HG02623 (cell line): ENCODE measurements at regions not wholly inside any gene's neighbourhood (a gene's known extent, or its start where the extent isn't known, plus 50 kb on each side); places are given as distances from the start of the nearest gene placed in this dataset.
A peak's percentile ranks its signal among the peaks of the same experiment; 100 is the strongest.
"Not testable (repeated sequence)": the region's sequence is repeated elsewhere in the genome, so short reads cannot be mapped to it uniquely, and the experiment has no call there.

Experiments used
- ATAC-seq: cut with Tn5 transposase; IDR thresholded peaks from one replicate; pipeline ENCODE4 v1.9.1; 2021; ENCODE audit warnings: moderate library complexity; ENCODE audit not compliant: unreplicated experiment

DNA sequence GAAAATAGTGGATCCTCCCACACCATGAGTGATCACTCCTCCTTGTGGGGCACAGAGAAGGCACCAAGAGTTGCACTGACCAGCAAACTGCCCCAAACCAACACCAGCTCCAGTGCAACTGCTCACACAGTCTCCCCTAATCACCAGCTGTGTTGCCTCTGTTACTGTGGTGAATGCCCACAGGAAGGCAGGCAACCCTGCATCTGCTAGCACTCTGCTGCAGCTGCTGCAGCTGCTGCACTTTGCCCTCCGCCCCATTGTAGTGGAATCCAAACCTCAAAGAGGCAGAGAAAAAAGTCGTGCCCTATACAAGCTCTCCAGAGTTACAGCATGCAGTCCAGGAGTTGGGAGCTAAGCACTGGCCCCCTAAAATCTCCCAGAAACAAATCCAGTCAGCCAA, 339.6 kb downstream of the TRIM36 start:
- ATAC-seq: no peak

DNA sequence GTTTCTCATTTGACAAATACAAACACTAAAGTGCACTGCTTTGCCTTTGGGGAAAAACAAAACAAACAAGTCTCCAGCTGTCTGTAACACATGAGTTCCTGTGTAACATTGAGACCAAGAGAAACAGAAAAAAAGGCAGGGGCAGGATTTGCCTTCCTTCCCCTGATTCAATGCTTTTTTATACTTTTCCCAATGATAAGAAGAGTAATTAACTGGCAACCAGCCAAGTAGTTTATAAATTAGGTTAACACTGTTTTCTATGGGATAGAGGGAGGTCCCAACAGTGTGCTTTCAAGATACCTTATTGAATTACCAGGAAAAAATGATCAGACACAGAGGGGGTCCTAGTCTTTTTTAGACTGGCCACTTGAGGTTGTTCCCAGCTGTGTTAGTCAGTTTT, 346.8 kb downstream of the TRIM36 start:
- ATAC-seq: no peak

- no peak for ATAC-seq
Measured at GRCh38 chr5:114822436-114822835, 347.3 kb downstream of the TRIM36 start.

DNA sequence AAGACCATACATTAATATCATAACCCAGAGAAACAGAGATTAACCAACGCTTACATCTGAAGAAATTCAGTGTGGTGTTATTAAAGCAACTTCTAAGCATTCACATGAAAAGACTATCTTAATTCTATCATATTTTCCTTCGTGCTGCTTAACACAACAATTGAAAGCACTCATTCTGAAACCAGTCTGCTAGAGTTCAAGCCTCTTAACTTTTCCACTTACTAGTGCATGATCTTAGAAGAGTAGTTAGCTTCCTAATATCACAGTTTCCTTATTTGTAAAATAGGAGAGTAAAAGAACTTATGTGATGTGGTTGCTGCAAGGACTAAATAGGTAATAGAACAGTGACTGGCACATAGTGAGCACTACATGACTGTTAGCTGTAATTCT, 379.3 kb downstream of the TRIM36 start:
- ATAC-seq: no peak

DNA sequence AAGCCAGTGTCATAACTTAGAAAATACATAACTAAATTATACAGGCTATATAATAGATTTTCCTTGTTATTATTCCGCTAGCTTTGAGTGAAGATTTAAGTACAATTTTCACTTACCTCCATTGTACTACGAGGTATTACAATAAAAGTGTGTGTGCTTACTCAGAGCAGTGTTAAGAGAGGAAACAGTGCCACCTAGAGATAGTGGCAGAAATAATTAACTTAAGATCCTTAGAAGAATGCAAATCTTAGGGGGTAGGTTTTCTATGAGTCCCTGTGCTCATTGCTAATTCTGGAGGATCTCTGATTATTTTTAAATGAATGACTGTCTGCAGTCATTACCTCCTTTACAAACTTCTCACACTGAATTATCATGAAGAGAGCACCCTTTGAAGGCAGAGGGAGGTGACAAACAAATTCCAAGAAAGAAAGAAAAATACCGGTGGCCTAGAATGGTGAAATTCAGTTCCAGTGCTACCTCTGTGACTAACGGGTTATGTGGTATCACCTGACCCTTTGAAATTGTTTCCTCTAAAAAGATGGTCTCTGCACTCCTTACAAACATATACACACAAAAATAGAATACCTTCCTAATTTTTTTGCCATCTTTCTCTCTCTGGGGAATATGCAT, 379.8 kb downstream of the TRIM36 start:
- ATAC-seq: peak; percentile 81

DNA sequence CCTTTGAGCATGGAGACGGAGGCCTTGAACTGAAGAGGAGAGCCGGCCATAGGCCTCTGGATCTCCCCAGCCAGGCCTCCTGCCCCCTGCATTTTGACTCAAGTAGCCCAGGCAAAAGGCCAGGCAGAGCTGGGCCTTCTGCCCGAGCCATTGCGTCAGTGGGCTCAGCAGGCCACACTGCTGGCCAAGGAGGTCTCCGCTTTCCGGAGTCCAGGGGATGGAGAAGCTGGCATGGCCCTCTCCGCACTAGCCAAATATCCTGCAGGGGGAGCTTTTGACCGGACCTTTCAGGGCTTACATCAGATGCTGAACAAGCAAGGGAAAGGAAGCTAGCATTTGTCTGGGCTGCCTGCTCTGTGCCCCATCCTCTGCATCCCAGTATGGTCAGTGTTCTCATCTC, 386.8 kb downstream of the TRIM36 start:
- no peak for ATAC-seq

GRCh38 chr5:114782177-114782576, 387.5 kb downstream of the TRIM36 start:
- no peak for ATAC-seq

DNA sequence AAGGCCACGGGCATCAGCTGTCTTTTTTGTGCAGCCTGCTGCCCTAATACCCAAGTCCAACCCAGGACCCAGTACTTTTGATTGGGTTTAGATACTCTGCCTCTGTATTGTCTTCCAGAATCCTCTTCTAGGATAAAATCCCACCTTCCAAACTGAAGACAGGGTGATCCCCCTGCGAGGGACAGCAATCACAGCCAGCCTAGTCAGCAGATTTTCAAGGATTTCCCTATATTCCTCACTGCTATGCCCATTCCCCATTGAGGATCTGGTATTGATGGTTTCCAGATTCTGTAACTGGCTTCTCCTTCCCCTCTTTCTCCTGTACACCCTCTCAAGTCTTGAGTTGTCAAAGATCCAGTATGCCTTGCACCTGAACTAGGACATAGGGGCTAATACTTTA, 389.4 kb downstream of the TRIM36 start:
- ATAC-seq: no peak

DNA sequence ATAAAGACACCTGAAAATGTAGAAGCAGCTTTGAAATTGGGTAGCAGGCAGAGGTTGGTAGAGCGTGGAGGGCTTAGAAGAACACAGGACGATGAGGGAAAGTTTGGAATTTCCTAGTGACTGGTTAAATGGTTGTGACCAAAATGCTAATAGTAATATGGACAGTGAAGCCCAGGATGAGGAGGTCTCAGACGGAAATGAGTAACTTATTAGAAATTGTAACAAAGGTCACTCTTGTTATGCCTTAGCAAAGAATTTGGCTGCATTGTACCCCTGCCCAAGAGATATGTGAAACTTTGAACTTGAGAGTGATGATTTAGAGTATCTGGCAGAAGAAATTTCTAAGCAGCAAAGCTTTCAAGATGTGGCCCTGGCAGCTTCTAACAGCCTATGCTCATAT, 382.5 kb downstream of the KCNN2 start:
- no peak for ATAC-seq

- no peak for ATAC-seq
Measured at GRCh38 chr5:114734238-114734637, 372.4 kb downstream of the KCNN2 start.

- ATAC-seq: no peak
Measured at GRCh38 chr5:114729986-114730385, 368.1 kb downstream of the KCNN2 start.

DNA sequence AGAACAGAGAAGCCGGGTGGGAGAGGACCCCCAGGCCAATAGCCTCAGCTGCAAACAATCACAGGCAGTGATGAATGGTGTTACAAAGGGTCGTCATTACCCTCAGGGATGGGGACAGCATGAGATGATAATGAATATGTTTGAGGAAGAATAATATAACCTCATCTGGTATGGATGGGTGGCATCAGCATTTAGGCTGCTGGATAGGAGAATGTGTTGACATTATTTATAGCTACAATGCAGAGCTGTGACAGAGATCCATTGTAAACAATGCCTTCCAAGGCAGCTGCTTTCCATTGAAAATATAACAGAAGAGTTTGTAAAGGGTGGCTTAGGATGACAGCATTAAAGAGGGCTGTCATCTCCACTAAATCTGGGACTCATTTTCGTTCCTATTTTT, 365.5 kb downstream of the KCNN2 start:
- no peak for ATAC-seq

DNA sequence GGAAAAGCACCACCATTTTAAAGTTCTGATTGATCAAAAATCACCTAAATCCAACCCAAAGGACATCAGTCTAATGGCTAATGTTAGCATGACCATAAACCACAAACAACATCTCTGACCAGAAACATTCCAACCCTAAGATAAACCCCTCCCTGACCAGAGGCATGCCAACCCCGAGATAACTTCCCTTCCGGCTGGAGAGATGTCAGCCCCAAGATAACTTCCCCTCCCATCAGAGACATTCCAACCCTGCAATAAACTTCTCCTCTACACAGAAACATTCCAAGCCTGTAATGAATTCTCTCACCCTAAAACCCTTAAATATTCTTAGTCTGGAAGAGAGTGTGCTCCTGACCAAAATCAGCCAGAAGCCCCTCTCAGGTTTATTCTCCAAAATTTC, 364.3 kb downstream of the KCNN2 start:
- ATAC-seq: no peak

GRCh38 chr5:114719268-114719667, 357.4 kb downstream of the KCNN2 start:
- no peak for ATAC-seq

DNA sequence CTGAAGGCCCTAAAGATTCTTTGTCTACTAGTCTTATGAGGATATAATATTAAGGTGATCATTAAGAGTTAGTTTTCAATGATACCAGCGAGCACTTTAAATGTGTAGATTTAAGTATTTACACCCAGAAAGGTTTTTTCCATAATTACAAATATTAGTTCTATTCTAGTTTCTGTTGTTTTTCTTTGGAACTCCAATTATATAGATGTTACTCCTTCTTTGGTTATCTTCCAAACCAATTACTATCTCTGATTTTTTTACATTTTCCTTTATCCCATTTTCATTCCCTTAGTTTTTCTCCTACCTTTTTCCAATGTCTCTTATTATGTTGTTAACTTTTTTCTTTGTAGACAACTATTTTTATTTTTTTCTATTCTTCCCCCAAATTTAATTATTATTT, 355.1 kb downstream of the KCNN2 start:
- ATAC-seq: no peak

DNA sequence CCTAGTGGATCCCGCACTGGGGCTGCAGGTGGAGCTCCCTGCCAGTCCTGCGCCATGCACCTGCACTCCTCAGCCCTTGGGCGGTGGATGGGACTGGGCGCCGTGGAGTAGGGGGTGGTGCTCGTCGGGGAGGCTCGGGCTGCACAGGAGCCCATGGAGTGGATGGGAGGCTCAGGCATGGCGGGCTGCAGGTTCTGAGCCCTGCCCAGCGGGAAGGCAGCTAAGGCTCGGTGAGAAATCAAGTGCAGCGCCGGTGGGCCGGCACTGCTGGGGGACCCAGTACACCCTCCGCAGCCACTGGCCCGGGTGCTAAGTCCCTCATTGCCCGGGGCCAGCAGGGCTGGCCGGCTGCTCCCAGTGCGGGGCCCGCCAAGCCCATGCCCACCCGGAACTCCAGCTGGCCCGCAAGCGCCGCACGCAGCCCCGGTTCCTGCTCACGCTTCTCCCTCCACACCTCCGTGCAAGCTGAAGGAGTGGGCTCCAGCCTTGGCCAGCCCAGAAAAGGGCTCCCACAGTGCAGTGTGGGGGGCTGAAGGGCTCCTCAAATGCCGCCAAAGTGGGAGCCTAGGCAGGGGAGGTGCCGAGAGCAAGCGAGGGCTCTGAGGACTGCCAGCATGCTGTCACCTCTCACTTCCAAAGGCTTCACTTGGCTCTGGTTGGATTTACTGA, 342.5 kb downstream of the KCNN2 start:
- not testable (repeated sequence) for ATAC-seq

GRCh38 chr5:114702731-114703130, 340.9 kb downstream of the KCNN2 start:
- ATAC-seq: no peak

DNA sequence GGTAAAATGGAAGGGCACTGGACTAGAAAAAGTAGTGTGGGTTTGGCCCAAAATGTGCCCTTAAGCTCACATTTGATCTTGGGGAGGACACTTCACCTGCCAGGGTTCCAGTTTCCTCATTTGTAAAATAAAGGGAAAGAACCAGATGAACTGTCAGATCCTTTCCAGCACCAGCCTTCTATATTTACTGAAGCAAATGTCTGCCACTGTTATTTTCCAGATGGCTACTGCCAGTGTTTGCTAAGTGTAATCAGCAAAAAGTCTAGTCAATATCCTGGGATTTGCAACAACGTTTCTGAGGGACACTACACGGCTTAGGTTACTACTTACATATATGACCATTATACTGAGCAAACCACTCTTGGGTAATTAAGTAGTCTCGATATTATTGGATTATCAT, 340.3 kb downstream of the KCNN2 start:
- no peak for ATAC-seq

GRCh38 chr5:114700823-114701222, 339.0 kb downstream of the KCNN2 start:
- ATAC-seq: no peak

DNA sequence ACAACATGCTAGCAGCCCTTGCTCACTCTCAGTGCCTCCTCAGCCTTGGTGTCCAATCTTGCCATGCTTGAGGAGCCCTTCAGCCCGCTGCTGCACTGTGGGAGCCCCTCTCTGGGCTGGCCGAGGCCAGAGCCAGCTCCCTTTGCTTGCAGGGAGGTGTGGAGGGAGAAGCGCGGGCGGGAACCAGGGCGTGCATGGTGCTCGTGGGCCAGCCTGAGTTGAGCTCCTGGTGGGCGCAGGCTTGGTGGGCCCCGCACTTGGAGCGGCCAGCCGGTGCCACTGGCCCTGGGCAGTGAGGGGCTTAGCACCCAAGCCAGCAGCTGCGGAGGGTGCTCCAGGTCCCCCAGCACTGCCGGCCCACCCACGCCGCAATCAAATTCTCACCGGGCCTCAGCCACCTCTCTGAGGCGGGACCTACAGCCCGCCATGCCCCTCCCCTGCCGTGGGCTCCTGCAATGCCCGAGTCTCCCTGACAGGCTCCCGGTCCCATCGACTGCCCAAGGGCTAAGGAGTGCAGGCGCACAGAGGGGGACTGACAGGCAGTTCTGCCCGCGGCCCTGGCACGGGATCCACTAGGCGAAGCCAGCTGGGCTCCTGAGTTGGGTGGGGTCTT, 333.5 kb downstream of the KCNN2 start:
- no peak for ATAC-seq

DNA sequence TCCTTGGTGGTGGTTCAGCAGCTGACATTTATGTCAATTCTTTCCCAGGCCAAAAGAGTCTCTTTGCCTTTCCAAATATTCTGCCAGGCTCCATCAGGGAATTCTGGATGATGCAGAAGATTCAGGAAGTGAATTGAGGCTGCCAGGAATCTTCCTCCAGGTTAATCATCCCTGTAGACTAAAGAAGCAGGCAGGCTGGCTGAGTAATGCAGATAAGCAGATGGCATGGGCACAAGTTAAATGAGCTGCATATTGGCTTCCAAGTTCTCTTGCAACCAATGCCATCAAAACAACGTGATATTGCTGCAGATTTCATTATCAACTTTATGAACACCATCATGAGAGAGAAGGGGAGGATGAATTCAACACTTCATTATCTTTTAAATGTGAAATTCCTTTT, 324.5 kb downstream of the KCNN2 start:
- ATAC-seq: no peak

DNA sequence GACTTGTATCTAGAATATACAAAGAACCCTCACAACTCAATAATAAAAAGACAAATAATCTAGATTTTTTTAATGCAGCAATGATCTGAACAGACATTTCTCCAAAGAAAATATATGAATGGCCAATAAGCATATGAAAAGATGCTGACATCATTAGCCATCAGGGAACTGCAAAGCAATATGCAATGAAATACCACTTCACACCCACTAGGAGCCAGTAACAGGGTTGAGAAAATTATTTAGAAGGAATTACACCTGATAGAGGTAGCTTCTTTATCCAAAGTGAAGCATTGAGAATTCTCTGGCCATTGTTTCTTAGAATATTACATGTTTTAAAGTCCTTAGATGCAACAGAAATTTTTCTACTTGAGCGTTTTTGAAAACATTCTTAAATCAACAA, 316.9 kb downstream of the KCNN2 start:
- no peak for ATAC-seq

DNA sequence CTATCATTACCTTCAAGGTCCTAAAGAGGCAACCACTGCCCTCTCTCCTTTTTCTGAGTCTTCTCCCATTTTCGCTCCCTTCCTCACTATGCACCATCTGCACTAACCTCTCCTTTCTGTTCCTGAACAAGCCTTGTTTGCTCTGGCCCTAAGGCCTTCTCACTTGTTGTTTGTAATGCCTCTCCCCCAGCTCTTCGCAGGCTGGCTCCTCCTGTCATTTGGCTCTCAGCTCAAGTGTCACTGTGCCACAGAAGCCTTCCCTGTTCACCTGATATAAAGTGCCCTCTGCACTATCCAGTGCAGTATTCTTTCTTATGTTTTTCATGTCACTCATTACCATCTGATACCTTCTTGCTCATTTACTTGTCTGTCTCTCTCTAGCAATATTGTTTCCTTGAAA, 303.7 kb downstream of the KCNN2 start:
- no peak for ATAC-seq
